IMR-90 (cell line): ENCODE measurements at regions not wholly inside any gene's neighbourhood (a gene's known extent, or its start where the extent isn't known, plus 50 kb on each side); places are given as distances from the start of the nearest gene placed in this dataset.

ENCODE experiments used
- ATAC-seq: fragments of 200-7000 bp; cut with Tn5 transposase; 2 replicates; pipeline ENCODE4 v1.9.1; 2020; ENCODE audit warnings: low read depth, mild to moderate bottlenecking, moderate library complexity
- BruUV-seq: library from RNA; stranded (reverse); fragments of 400-500 nt; replicated peaks from 2 replicates; lab custom pipeline; 2021; lab: Mats Ljungman, UMichigan
- CTCF ChIA-PET: fragments of 300-600 bp; formaldehyde crosslinking; extraction: SDS; loops from one replicate; lab custom pipeline; 2021; ENCODE audit warnings: antibody characterized with exemption; lab: Yijun Ruan, JAX
- POLR2A ChIA-PET: fragments of 300-600 bp; sonication (Branson Sonifier 250); formaldehyde crosslinking; loops from one replicate; lab custom pipeline; 2022; ENCODE audit warnings: antibody characterized with exemption; ENCODE audit not compliant: unreplicated experiment; lab: Charles Lee
- DNase-seq: peaks from one replicate; pipeline ENCODE4 v3.0.0; 2013
- H2AFZ ChIP-seq: replicated peaks from 2 replicates; pipeline ENCODE3; 2013; ENCODE audit warnings: low read length, mild to moderate bottlenecking; ENCODE audit not compliant: poor library complexity
- H2AK5ac ChIP-seq: 2 replicates; pipeline ENCODE4 v1.6.1; 2013; ENCODE audit warnings: low read depth, low read length, inconsistent platforms
- H2AK9ac ChIP-seq: replicated peaks from 2 replicates; pipeline ENCODE3; 2013; ENCODE audit warnings: mild to moderate bottlenecking, low read depth, low read length, moderate library complexity; ENCODE audit not compliant: poor library complexity
- H2BK120ac ChIP-seq: 2 replicates; pipeline ENCODE4 v1.6.1; 2013; ENCODE audit warnings: low read depth, low read length, inconsistent platforms
- H2BK15ac ChIP-seq: 3 replicates; pipeline ENCODE4 v1.6.1; 2013; ENCODE audit warnings: low read depth, low read length, inconsistent platforms
- H2BK20ac ChIP-seq: 2 replicates; pipeline ENCODE4 v1.6.1; 2013; ENCODE audit warnings: low read depth, mild to moderate bottlenecking, inconsistent platforms, low read length, moderate library complexity
- H2BK5ac ChIP-seq: 2 replicates; pipeline ENCODE4 v1.6.1; 2013; ENCODE audit warnings: mild to moderate bottlenecking, low read depth, low read length, inconsistent platforms; ENCODE audit not compliant: poor library complexity, severe bottlenecking
- H3K14ac ChIP-seq: replicated peaks from 2 replicates; pipeline ENCODE4 v1.6.1; 2013; ENCODE audit warnings: low read depth, low read length, inconsistent platforms
- H3K18ac ChIP-seq: 2 replicates; pipeline ENCODE4 v1.6.1; 2013; ENCODE audit warnings: low read depth, low read length, control low read depth
- H3K23ac ChIP-seq: 2 replicates; pipeline ENCODE4 v1.6.1; 2013; ENCODE audit warnings: low read depth, low read length, inconsistent platforms
- H3K27ac ChIP-seq: 2 replicates; pipeline ENCODE4 v1.5.1; 2013; ENCODE audit warnings: mild to moderate bottlenecking, control low read depth, low read length; ENCODE audit not compliant: insufficient read depth
- H3K27me3 ChIP-seq: 2 replicates; pipeline ENCODE4 v1.6.1; 2013; ENCODE audit warnings: low read length; ENCODE audit not compliant: control insufficient read depth, insufficient read depth
- H3K36me3 ChIP-seq: 2 replicates; pipeline ENCODE4 v1.6.1; 2013; ENCODE audit warnings: low read length, mixed read lengths; ENCODE audit not compliant: control insufficient read depth, insufficient read depth
- H3K4ac ChIP-seq: 2 replicates; pipeline ENCODE4 v1.6.1; 2013; ENCODE audit warnings: low read depth, low read length, inconsistent platforms
- H3K4me1 ChIP-seq: 2 replicates; pipeline ENCODE4 v1.6.1; 2013; ENCODE audit warnings: low read length, mixed read lengths; ENCODE audit not compliant: control insufficient read depth, insufficient read depth
- H3K4me2 ChIP-seq: 2 replicates; pipeline ENCODE4 v1.6.1; 2013; ENCODE audit warnings: low read depth, mild to moderate bottlenecking, control low read depth, low read length, moderate library complexity
- H3K4me3 ChIP-seq: 2 replicates; pipeline ENCODE4 v1.5.1; 2013; ENCODE audit warnings: low read depth, mild to moderate bottlenecking, control low read depth, low read length, moderate library complexity; ENCODE audit not compliant: insufficient read depth
- H3K56ac ChIP-seq: 2 replicates; pipeline ENCODE4 v1.6.1; 2013; ENCODE audit warnings: low read length, inconsistent platforms; ENCODE audit not compliant: insufficient read depth; ENCODE audit errors: extremely low read depth
- H3K79me1 ChIP-seq, 2 experiments: 2 replicates each; pipeline ENCODE4 v1.6.1; 2013; ENCODE audit warnings: low read length in 2 of 2, inconsistent platforms in 1 of 2, low read depth in 1 of 2
- H3K9ac ChIP-seq: 2 replicates; pipeline ENCODE4 v1.6.1; 2013; ENCODE audit warnings: low read depth, low read length, control low read depth
- H3K9me1 ChIP-seq: 2 replicates; pipeline ENCODE4 v1.6.1; 2013; ENCODE audit warnings: low read length, inconsistent platforms; ENCODE audit not compliant: insufficient read depth
- H3K9me3 ChIP-seq: 2 replicates; pipeline ENCODE4 v1.6.1; 2013; ENCODE audit warnings: low read length; ENCODE audit not compliant: control insufficient read depth, insufficient read depth
- H4K20me1 ChIP-seq: 2 replicates; pipeline ENCODE4 v1.6.1; 2013; ENCODE audit warnings: low read length, inconsistent platforms; ENCODE audit not compliant: insufficient read depth
- H4K5ac ChIP-seq: 2 replicates; pipeline ENCODE4 v1.6.1; 2013; ENCODE audit warnings: mild to moderate bottlenecking, low read depth, low read length, control low read depth
- H4K8ac ChIP-seq, 2 experiments: 2 replicates each; pipeline ENCODE4 v1.6.1; 2013; ENCODE audit warnings: low read depth in 2 of 2, low read length in 2 of 2, control low read depth in 1 of 2, inconsistent platforms in 1 of 2
- H4K91ac ChIP-seq: 2 replicates; pipeline ENCODE4 v1.6.1; 2013; ENCODE audit warnings: low read depth, low read length, inconsistent platforms; ENCODE audit not compliant: insufficient read depth
- CEBPB ChIP-seq: IDR thresholded peaks from 2 replicates; pipeline ENCODE4 v1.6.1; 2012; ENCODE audit warnings: low read depth, low read length, improper control_type of control experiment
- CHD1 ChIP-seq: IDR thresholded peaks from 2 replicates; pipeline ENCODE4 v1.6.1; 2012; ENCODE audit warnings: low read depth, low read length, improper control_type of control experiment
- ELK1 ChIP-seq: fragments of 150-350 bp; IDR thresholded peaks from 2 replicates; pipeline ENCODE4 v1.6.1; 2016; ENCODE audit warnings: low read depth, mild to moderate bottlenecking, low read length, moderate library complexity, borderline replicate concordance
- FOS ChIP-seq: fragments of 150-350 bp; IDR thresholded peaks from 2 replicates; pipeline ENCODE4 v1.6.1; 2016; ENCODE audit warnings: low read depth, low read length
- MAFK ChIP-seq: IDR thresholded peaks from 2 replicates; pipeline ENCODE4 v1.6.1; 2012; ENCODE audit warnings: low read depth, low read length, improper control_type of control experiment
- MAZ ChIP-seq: IDR thresholded peaks from 2 replicates; pipeline ENCODE4 v1.6.1; 2012; ENCODE audit warnings: low read depth, mild to moderate bottlenecking, low read length, improper control_type of control experiment, moderate library complexity, borderline replicate concordance
- NFE2L2 ChIP-seq: fragments of 150-350 bp; IDR thresholded peaks from 2 replicates; pipeline ENCODE4 v1.6.1; 2016; ENCODE audit warnings: low read depth, mild to moderate bottlenecking, low read length
- POLR2A ChIP-seq: IDR thresholded peaks from 2 replicates; pipeline ENCODE4 v1.6.1; 2012; ENCODE audit warnings: mild to moderate bottlenecking, low read depth, low read length
- RAD21 ChIP-seq: IDR thresholded peaks from 2 replicates; pipeline ENCODE4 v1.6.1; 2012; ENCODE audit warnings: low read length, improper control_type of control experiment
- RCOR1 ChIP-seq: IDR thresholded peaks from 2 replicates; pipeline ENCODE4 v1.6.1; 2012; ENCODE audit warnings: mild to moderate bottlenecking, low read length, improper control_type of control experiment; ENCODE audit not compliant: insufficient replicate concordance
- RFX5 ChIP-seq: IDR thresholded peaks from 2 replicates; pipeline ENCODE4 v1.8.0; 2012; ENCODE audit warnings: low read depth, mild to moderate bottlenecking, low read length, moderate library complexity
- SMC3 ChIP-seq: fragments of 150-350 bp; IDR thresholded peaks from 2 replicates; pipeline ENCODE4 v1.6.1; 2016; ENCODE audit warnings: low read depth, mild to moderate bottlenecking, antibody characterized with exemption, low read length, moderate library complexity
- WGBS, 2 experiments: methylation state at CpG; one replicate each; pipeline versions ENCODE4 v1.1.5 to v1.1.7; 2013; ENCODE audit warnings: missing lambda C conversion rate in 2 of 2; ENCODE audit not compliant: insufficient read length in 1 of 2; ENCODE audit errors: extremely low coverage in 2 of 2; 5-methylcytosine and 5-hydroxymethylcytosine counted together
- dilution Hi-C: fragments of 300-500 bp; cut with HindIII; formaldehyde crosslinking; loops from one replicate; pipeline ENCODE4 v1.14.3; 2018; ENCODE audit warnings: low sequenced_read_pairs; ENCODE audit not compliant: unreplicated experiment
- in situ Hi-C: fragments of 300-500 bp; cut with MboI; formaldehyde crosslinking; loops from 3 replicates; pipeline ENCODE4 v1.14.3; 2019; ENCODE audit warnings: low sequenced_read_pairs, inconsistent platforms, mixed read lengths
- intact Hi-C: fragments of 100-400 bp; cut with micrococcal nuclease; formaldehyde crosslinking; loops from 2 replicates; pipeline ENCODE4 v1.10.0; 2022
- TF ChIP-seq, protein P1 (sequence below): fragments of 150-350 bp; IDR thresholded peaks from 2 replicates; pipeline ENCODE4 v1.6.1; 2017; ENCODE audit warnings: mild to moderate bottlenecking, antibody characterized with exemption, low read length, low read depth

GRCh38 chr10:62511238-62511637 lies 137.1 kb downstream of the ZNF365 start:
- Histone ChIP-seq H2AK9ac (no peak overlapping the region), H3K36me3 (no peaks in the 10 kb centered on the region), H3K56ac (no peak overlapping the region), H3K79me1 (no peaks in the 10 kb centered on the region), H2AK5ac (no peak overlapping the region), H3K27me3 (peaks cover 25% of the 10 kb centered on the region), H4K8ac (no peak overlapping the region), H3K9me3 (no peaks in the 10 kb centered on the region), H2BK20ac (no peak overlapping the region), H3K23ac (no peak overlapping the region), H3K9me1 (no peaks in the 10 kb centered on the region; the same call in 1 of the 2 replicates), H3K9ac (no peak overlapping the region), H3K4me3 (no peak overlapping the region), H4K20me1 (no peaks in the 10 kb centered on the region), H3K4me1 (no peaks in the 10 kb centered on the region), H2BK120ac (no peak overlapping the region), H4K91ac (no peak overlapping the region), H2BK5ac (no peak overlapping the region), H3K4ac (no peak overlapping the region), H4K5ac (no peak overlapping the region), H3K27ac (no peak overlapping the region), H2BK15ac (no peak overlapping the region), H3K18ac (no peak overlapping the region), H3K14ac (no peak overlapping the region), H2AFZ (no peak overlapping the region), H3K4me2 (no peak overlapping the region)
- intact Hi-C loops = no loop called here
- dilution Hi-C loops = no loop called here
- BruUV-seq = no TSS peak
- TF ChIP-seq RAD21 = no peak
- TF ChIP-seq SMC3 = no peak
- no peak for TF ChIP-seq CHD1
- no peak for TF ChIP-seq NFE2L2
- no peak for TF ChIP-seq MAZ
- no peak for TF ChIP-seq CEBPB
- no peak for TF ChIP-seq ELK1
- no peak for TF ChIP-seq FOS
- TF ChIP-seq, protein P1, sequence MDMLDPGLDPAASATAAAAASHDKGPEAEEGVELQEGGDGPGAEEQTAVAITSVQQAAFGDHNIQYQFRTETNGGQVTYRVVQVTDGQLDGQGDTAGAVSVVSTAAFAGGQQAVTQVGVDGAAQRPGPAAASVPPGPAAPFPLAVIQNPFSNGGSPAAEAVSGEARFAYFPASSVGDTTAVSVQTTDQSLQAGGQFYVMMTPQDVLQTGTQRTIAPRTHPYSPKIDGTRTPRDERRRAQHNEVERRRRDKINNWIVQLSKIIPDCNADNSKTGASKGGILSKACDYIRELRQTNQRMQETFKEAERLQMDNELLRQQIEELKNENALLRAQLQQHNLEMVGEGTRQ = no peak
- TF ChIP-seq RCOR1 = no peak
- no peak for TF ChIP-seq RFX5
- TF ChIP-seq MAFK = no peak
- no peak for TF ChIP-seq POLR2A
- ChIA-PET POLR2A (no interaction called here), CTCF (no interaction called here)
- no peak for DNase-seq
- no peak for ATAC-seq
- WGBS, 2 experiments = no CpG with 5 or more reads among the region's 3 CpGs
- in situ Hi-C loops = no loop called here
